ENCODE measurements at regions not wholly inside any gene's neighbourhood (a gene's known extent, or its start where the extent isn't known, plus 50 kb on each side); places are given as distances from the start of the nearest gene placed in this dataset.

- in situ Hi-C loops (cut with HindIII; ENCODE audit: low pct_unique_long_range_greater_than_20kb, low sequenced_read_pairs), result no loop called here
- peak; percentile 72 for DNase-seq (ENCODE audit: low read depth)
Measured at GRCh38 chr10:8576911-8577310, 522.4 kb downstream of the GATA3 start.

GRCh38 chr10:8577686-8578085 is 523.2 kb downstream of the GATA3 start:
- DNase-seq (ENCODE audit: low read depth), result no peak
- in situ Hi-C loops (cut with HindIII; ENCODE audit: low pct_unique_long_range_greater_than_20kb, low sequenced_read_pairs), result no loop called here

- in situ Hi-C loops (cut with HindIII; ENCODE audit: low pct_unique_long_range_greater_than_20kb, low sequenced_read_pairs), result no loop called here
Measured at GRCh38 chr10:8581521-8582225, 527.2 kb downstream of the GATA3 start.

GRCh38 chr10:8583096-8583495 is 528.6 kb downstream of the GATA3 start:
- in situ Hi-C loops (cut with HindIII; ENCODE audit: low pct_unique_long_range_greater_than_20kb, low sequenced_read_pairs), result no loop called here
- no peak for DNase-seq (ENCODE audit: low read depth)

More at GRCh38 chr10:8581521-8582225, 527.2 kb downstream of the GATA3 start:
- DNase-seq (ENCODE audit: low read depth), result peak; percentile 97

- peak; percentile 66 for DNase-seq (ENCODE audit: low read depth)
- in situ Hi-C loops (cut with HindIII; ENCODE audit: low pct_unique_long_range_greater_than_20kb, low sequenced_read_pairs), result no loop called here
Measured at GRCh38 chr10:8584666-8585065, 530.2 kb downstream of the GATA3 start.

- no peak for DNase-seq (ENCODE audit: low read depth)
- in situ Hi-C loops (cut with HindIII; ENCODE audit: low pct_unique_long_range_greater_than_20kb, low sequenced_read_pairs), result no loop called here
Measured at GRCh38 chr10:8586504-8586903, 532.0 kb downstream of the GATA3 start.

- in situ Hi-C loops (cut with HindIII; ENCODE audit: low pct_unique_long_range_greater_than_20kb, low sequenced_read_pairs), result no loop called here
Measured at GRCh38 chr10:8588135-8588534, 533.6 kb downstream of the GATA3 start.

GRCh38 chr10:8590518-8590917 is 536.0 kb downstream of the GATA3 start:
- no peak for DNase-seq (ENCODE audit: low read depth)
- in situ Hi-C loops (cut with HindIII; ENCODE audit: low pct_unique_long_range_greater_than_20kb, low sequenced_read_pairs), result no loop called here

More at GRCh38 chr10:8588135-8588534, 533.6 kb downstream of the GATA3 start:
- no peak for DNase-seq (ENCODE audit: low read depth)

- in situ Hi-C loops (cut with HindIII; ENCODE audit: low pct_unique_long_range_greater_than_20kb, low sequenced_read_pairs), result no loop called here
- no peak for DNase-seq (ENCODE audit: low read depth)
Measured at GRCh38 chr10:8591640-8592039, 537.2 kb downstream of the GATA3 start.

- in situ Hi-C loops (cut with HindIII; ENCODE audit: low pct_unique_long_range_greater_than_20kb, low sequenced_read_pairs), result no loop called here
Measured at GRCh38 chr10:8594176-8594575, 539.7 kb downstream of the GATA3 start.

GRCh38 chr10:8594711-8595110 is 540.2 kb downstream of the GATA3 start:
- no peak for DNase-seq (ENCODE audit: low read depth)
- in situ Hi-C loops (cut with HindIII; ENCODE audit: low pct_unique_long_range_greater_than_20kb, low sequenced_read_pairs), result no loop called here

More at GRCh38 chr10:8594176-8594575, 539.7 kb downstream of the GATA3 start:
- no peak for DNase-seq (ENCODE audit: low read depth)

GRCh38 chr10:8595140-8595539 is 540.7 kb downstream of the GATA3 start:
- in situ Hi-C loops (cut with HindIII; ENCODE audit: low pct_unique_long_range_greater_than_20kb, low sequenced_read_pairs), result no loop called here
- no peak for DNase-seq (ENCODE audit: low read depth)

- in situ Hi-C loops (cut with HindIII; ENCODE audit: low pct_unique_long_range_greater_than_20kb, low sequenced_read_pairs), result no loop called here
- no peak for DNase-seq (ENCODE audit: low read depth)
Measured at GRCh38 chr10:8596929-8597472, 542.5 kb downstream of the GATA3 start.

- in situ Hi-C loops (cut with HindIII; ENCODE audit: low pct_unique_long_range_greater_than_20kb, low sequenced_read_pairs), result no loop called here
- DNase-seq (ENCODE audit: low read depth), result no peak
Measured at GRCh38 chr10:8600192-8600591, 545.7 kb downstream of the GATA3 start.

GRCh38 chr10:8602821-8603220 is 548.3 kb downstream of the GATA3 start:
- no peak for DNase-seq (ENCODE audit: low read depth)
- in situ Hi-C loops (cut with HindIII; ENCODE audit: low pct_unique_long_range_greater_than_20kb, low sequenced_read_pairs), result no loop called here

- in situ Hi-C loops (cut with HindIII; ENCODE audit: low pct_unique_long_range_greater_than_20kb, low sequenced_read_pairs), result no loop called here
- no peak for DNase-seq (ENCODE audit: low read depth)
Measured at GRCh38 chr10:8614054-8614565, 559.6 kb downstream of the GATA3 start.

- in situ Hi-C loops (cut with HindIII; ENCODE audit: low pct_unique_long_range_greater_than_20kb, low sequenced_read_pairs), result no loop called here
- DNase-seq (ENCODE audit: low read depth), result no peak
Measured at GRCh38 chr10:8615118-8615517, 560.6 kb downstream of the GATA3 start.

GRCh38 chr10:8616166-8616565 is 561.7 kb downstream of the GATA3 start:
- DNase-seq (ENCODE audit: low read depth), result peak; percentile 83
- in situ Hi-C loops (cut with HindIII; ENCODE audit: low pct_unique_long_range_greater_than_20kb, low sequenced_read_pairs), result no loop called here

GRCh38 chr10:8617792-8618191 is 563.3 kb downstream of the GATA3 start:
- DNase-seq (ENCODE audit: low read depth), result no peak
- in situ Hi-C loops (cut with HindIII; ENCODE audit: low pct_unique_long_range_greater_than_20kb, low sequenced_read_pairs), result no loop called here

- in situ Hi-C loops (cut with HindIII; ENCODE audit: low pct_unique_long_range_greater_than_20kb, low sequenced_read_pairs), result no loop called here
- no peak for DNase-seq (ENCODE audit: low read depth)
Measured at GRCh38 chr10:8618834-8619233, 564.3 kb downstream of the GATA3 start.

All from Caki2 (cell line).